GM04503 (cell line): ENCODE measurements at regions not wholly inside any gene's neighbourhood (a gene's known extent, or its start where the extent isn't known, plus 50 kb on each side); places are given as distances from the start of the nearest gene placed in this dataset.
"Not testable (repeated sequence)": the region's sequence is repeated elsewhere in the genome, so short reads cannot be mapped to it uniquely, and the experiment has no call there.

Source experiments
- DNase-seq: peaks from one replicate; pipeline ENCODE4 v3.0.0-alpha.2; 2012; ENCODE audit warnings: low read depth

DNA sequence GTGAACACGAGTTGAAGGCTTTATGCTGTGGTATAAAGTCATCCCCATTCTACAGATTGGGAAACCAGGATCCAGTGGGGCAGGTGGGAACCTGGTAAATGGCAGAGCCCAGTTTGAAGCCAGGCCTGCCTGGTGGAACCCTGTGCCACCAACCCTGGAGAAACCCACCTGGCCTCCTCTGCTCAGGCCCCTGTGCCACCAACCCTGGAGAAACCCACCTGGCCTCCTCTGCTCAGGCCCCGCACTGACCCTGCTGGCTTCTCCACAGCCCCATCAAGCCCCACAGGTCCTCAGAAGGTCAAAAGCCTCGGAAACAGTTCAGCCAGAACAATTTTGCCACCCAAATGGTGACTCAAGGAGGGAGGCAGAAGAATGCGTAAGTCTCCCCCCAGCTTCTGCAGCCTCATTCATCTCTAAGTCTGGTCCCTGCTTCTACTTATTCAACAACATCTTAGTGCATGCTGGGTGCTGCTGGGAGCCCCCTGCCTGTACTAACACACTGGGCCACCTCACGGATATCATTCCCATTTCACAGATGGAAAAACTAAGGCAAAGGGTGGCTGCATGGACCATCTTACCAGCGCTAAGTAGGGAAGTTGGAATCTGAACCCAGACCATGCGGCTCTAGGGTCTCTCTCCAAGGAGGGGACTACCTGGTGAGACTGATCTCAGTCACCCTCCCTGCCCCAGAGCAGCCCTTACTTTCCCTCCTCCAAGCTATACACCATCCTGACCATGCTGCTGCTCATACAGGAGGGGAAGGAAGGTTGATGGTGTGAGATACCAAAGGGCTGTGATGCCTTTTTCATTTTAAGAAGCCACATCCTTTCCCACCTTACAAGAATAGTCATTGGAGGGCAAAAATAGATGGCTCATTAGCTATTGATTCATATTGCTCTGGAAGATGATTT, 93.7 kb upstream of the ID2 start:
- no peak for DNase-seq

- no peak for DNase-seq
Observed at GRCh38 chr2:8588831-8589191, 93.0 kb upstream of the ID2 start.

- DNase-seq, result no peak
Observed at GRCh38 chr2:8589721-8590120, 92.1 kb upstream of the ID2 start.

- DNase-seq, result no peak
Observed at GRCh38 chr2:8590938-8591337, 90.9 kb upstream of the ID2 start.

DNA sequence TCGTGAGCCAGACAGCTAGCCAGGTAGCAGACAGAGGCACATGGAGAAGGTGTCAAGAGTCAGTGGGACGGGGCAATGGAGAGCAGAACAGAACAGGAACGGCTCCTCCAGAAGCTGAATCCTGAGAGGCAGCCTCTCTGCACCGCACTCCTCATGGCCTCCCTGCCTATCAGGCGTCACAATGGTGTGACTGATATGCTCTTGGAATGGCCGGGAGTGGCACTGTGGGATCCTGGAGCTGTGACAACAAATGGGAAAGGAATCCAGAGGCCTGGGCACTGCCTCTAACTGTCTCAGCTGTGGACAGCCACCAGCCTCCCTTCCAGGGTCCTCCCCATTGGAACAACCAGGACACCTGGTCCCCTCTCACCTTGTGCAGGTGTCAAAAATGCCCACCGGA, 89.1 kb upstream of the ID2 start:
- no peak for DNase-seq

DNA sequence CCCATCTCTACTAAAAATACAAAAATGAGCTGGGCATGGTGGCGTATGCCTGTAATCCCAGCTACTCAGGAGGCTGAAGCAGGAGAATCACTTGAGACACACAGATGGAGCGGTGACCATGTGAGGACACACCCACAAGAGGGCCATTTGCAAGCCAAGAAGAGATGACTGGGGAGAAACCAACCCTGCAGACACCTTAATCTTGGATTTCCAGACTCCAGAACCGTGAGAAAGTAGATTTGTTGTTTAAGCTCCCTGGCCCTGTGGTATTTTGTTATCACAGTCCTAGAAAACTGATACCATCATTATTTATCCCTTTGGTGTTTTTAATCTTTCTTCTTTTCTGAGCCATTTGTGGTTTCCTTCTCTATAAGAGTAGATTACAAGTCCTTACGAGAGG, 88.6 kb upstream of the ID2 start:
- no peak for DNase-seq

DNA sequence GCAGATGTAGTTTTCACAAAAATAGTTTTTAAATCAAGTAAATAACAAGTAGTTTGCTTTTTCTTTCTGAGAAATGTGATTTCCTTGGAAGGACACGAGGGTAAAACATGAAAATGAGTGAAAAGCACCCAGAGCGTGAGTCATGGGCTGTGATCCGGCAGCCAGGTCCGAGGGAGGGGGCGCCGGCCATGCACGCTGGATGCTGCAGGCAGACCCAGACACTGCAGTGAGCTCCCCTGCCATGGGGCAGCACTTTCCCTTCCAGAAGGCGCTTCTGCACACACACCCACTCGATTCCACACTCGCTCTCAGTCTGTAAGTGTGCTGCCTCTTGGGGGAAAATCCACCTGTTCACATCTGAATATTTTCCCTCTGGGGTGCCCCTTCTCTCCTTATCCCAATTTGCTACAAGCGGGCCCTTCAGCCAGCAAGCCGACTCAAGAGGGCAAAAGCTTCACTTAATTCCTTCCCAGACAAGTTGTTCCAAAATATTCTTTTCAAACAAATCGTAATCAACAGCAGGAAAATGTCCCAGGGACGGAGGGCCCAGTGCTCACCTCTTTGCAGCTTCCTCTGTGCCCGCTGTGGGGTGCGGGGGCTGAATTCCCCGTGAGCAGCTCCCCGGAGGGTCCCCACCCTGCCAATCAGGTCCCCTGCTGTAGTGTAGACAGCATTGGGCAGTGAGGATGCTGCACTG, 87.0 kb upstream of the ID2 start:
- no peak for DNase-seq

DNA sequence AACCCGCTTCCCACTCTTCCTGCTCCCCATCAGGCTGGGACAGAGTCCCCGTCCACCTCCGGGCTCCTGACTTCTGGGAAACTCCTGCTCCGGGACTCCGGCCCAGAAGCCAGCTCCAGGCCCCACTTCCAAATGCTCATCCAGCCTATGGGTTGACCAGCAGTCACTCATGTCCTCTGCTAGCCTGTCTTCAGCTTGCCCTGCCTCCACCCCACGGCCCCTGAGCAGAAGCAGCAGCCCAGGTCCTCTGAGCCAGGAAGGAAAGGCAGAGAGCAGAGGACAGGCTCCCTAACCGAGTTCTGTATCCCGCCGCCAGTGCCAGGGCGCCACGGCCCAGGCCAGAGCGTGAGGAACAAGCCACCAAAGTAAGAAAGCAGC, 86.4 kb upstream of the ID2 start:
- DNase-seq, result no peak

GRCh38 chr2:8595811-8596600, 85.8 kb upstream of the ID2 start:
- DNase-seq, result no peak

- DNase-seq, result no peak
Observed at GRCh38 chr2:8597094-8597493, 84.8 kb upstream of the ID2 start.

GRCh38 chr2:8597559-8598225, 84.2 kb upstream of the ID2 start:
- DNase-seq, result no peak

DNA sequence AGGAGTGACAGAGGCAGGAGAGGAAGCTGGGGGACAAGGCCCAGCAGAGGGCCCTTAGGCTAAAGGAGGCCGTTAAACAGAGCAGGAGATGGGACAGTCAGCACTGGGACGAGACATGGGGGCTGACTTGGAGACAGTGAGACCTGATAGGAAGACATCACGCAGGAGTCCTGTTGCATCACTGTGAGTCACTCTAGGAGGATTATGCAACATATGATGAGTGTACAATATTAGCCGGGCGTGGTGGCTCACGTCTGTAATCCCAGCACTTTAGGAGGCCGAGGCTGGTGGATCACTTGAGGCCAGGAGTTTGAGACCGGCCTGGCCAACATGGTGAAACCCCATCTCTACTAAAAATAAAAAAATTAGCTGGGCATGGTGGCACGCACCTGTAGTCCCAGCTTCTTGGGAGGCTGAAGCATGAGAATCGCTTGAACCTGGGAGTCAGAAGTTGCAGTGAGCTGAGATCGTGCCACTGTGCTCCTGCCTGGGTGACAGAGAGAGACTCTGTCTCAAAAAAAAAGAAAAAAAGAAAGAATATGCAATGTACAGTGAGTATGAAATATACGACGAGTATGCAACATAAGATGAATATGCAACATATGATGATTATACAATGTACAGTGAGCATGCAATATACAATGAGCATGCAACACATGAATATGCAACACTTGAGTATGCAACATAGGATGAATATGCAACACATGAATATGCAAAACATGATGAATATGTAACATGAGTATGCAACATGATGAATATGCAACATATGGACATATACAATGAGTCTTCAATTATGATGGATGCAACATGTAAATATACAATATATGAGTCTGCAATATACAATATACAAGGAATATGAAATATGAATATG, 83.3 kb upstream of the ID2 start:
- DNase-seq, result peak; percentile 83

GRCh38 chr2:8599421-8600242, 82.2 kb upstream of the ID2 start:
- DNase-seq, result no peak

GRCh38 chr2:8600456-8600855, 81.4 kb upstream of the ID2 start:
- no peak for DNase-seq

DNA sequence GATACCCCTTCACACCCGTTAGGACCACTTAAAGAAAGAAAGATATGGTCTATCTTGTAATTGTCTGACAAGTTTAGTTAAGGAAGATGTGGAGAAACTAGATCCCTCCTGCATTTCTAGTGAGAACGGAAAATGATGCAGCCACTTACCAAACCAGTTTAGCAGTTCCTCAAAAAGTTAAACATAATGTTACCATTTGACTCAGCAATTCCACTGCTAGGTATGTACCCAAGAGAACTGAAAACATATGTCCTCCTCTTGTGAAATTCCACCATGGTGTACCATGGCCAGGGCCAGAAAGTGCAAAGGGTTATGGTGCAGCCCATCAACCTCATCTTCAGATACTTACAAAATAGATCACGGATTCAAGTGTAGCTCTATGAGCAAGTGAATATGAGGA, 79.0 kb upstream of the ID2 start:
- no peak for DNase-seq

DNA sequence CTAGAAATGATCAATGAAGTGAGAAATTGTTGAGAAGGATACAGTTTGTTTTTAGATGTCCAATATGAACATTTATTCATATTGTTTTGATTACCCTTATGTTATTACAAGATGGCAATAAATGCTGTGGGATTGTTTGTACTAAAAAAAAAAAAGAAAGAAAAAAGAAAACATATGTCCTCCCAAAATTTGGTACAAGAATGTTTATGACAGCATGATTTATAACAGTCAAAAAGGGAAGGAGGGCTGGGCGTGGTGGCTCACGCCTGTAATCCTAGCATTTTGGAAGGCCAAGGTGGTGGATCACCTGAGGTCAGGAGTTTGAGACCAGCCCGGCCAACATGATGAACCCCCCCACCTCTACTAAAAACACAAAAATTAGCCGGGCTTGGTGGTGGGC, 78.5 kb upstream of the ID2 start:
- DNase-seq, result not testable (repeated sequence)

- DNase-seq, result no peak
Observed at GRCh38 chr2:8604262-8604661, 77.6 kb upstream of the ID2 start.

DNA sequence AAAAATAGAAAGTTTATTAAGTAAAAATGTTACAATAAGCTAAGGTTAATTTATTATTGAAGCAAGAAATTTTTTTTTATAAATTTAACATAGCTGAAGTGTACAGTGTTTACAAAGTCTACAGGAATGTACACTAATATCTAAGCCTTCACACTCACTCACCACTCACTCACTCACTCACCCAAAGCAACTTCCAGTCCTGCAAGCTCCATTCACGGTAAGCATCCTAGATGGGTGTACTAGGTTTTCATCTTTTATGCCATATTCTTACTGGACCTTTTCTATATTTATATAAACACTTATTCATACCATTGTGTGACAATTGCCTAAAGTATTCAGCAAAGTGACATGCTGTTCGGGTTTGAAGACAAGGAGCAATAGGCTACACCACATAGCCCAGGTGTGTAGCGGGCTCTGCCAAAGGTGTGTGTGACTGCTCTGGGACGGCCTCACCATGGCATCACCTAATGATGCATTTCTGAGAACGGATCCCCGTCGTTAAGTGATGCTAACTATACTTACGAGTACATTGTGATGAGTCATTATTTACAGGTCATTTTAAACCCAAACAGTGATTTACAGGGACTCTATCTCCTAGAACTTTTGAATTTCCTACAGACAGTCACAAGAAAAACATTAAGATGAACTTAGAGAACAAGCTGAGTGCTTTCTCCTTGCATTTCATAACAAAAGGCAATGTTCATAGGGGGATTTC, 76.3 kb upstream of the ID2 start:
- DNase-seq, result no peak

GRCh38 chr2:8606226-8606625, 75.6 kb upstream of the ID2 start:
- DNase-seq, result no peak
